ENCODE measurements at regions not wholly inside any gene's neighbourhood (a gene's known extent, or its start where the extent isn't known, plus 50 kb on each side); places are given as distances from the start of the nearest gene placed in this dataset.
"Not testable (repeated sequence)": the region's sequence is repeated elsewhere in the genome, so short reads cannot be mapped to it uniquely, and the experiment has no call there.

GRCh38 chr2:7621018-7621814, 704.0 kb downstream of the RNF144A start:
- no peak overlapping the region for H3K4me3 ChIP-seq (ENCODE audit: low read length)
- TF ChIP-seq ZNF274 (IDR thresholded peaks at IDR 0.05; ENCODE audit: low read depth, low read length): no peak

- TF ChIP-seq ZNF274 (IDR thresholded peaks at IDR 0.05; ENCODE audit: low read depth, low read length): no peak
Measured at GRCh38 chr2:7625392-7626138, 708.4 kb downstream of the RNF144A start.

GRCh38 chr2:7626139-7626537, 708.9 kb downstream of the RNF144A start:
- TF ChIP-seq ZNF274 (IDR thresholded peaks at IDR 0.05; ENCODE audit: low read depth, low read length): no peak
- no peak overlapping the region for H3K4me3 ChIP-seq (ENCODE audit: low read length)

More at GRCh38 chr2:7625392-7626138, 708.4 kb downstream of the RNF144A start:
- H3K4me3 ChIP-seq (ENCODE audit: low read length): no peak overlapping the region

DNA sequence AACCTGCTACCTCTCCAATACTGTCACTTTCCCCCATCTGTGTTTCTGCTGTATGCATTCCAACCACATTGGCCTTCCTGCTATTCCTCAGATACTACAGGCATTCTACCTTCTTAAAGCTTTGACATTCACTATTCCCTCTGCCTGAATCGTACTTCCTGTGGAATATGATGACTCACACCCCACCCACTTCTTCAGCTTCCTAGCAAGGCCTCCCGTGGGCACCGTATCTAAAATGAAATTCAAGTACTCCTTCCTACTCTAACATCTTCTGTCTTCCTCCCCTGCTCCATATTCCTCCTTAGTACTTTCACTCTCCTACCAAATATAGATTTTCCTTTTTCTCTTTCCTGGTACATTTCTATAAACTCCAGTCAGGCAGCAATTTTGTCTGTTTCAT, 710.4 kb downstream of the RNF144A start:
- H3K4me3 ChIP-seq (ENCODE audit: low read length): no peak overlapping the region
- no peak for TF ChIP-seq ZNF274 (IDR thresholded peaks at IDR 0.05; ENCODE audit: low read depth, low read length)

- TF ChIP-seq ZNF274 (IDR thresholded peaks at IDR 0.05; ENCODE audit: low read depth, low read length): no peak
- no peak overlapping the region for H3K4me3 ChIP-seq (ENCODE audit: low read length)
Measured at GRCh38 chr2:7632420-7632819, 715.2 kb downstream of the RNF144A start.

GRCh38 chr2:7633566-7634153, 716.4 kb downstream of the RNF144A start:
- no peak for TF ChIP-seq ZNF274 (IDR thresholded peaks at IDR 0.05; ENCODE audit: low read depth, low read length)

GRCh38 chr2:7634409-7634808, 717.2 kb downstream of the RNF144A start:
- TF ChIP-seq ZNF274 (IDR thresholded peaks at IDR 0.05; ENCODE audit: low read depth, low read length): no peak
- no peak overlapping the region for H3K4me3 ChIP-seq (ENCODE audit: low read length)

More at GRCh38 chr2:7633566-7634153, 716.4 kb downstream of the RNF144A start:
- H3K4me3 ChIP-seq (ENCODE audit: low read length): no peak overlapping the region

GRCh38 chr2:7639476-7639875, 722.3 kb downstream of the RNF144A start:
- TF ChIP-seq ZNF274 (IDR thresholded peaks at IDR 0.05; ENCODE audit: low read depth, low read length): no peak
- no peak overlapping the region for H3K4me3 ChIP-seq (ENCODE audit: low read length)

DNA sequence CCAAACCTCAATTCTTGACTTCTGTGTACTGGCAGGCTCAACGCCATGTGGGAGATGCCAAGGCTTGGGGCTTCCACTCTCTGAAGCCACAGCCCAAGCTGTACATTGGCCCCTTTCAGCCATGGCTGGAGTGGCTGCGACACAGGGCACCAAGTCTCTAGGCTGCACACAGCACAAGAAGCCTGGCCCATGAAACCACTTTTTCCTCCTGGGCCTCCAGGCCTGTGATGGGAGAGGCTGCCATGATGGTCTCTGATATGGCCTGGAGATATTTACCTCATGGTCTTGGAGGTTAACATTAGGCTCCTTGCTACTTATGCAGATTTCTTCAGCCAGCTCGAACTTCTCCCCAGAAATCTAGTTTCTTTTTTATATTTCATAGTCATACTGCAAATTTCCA, 724.1 kb downstream of the RNF144A start:
- not testable (repeated sequence) for H3K4me3 ChIP-seq (ENCODE audit: low read length)

DNA sequence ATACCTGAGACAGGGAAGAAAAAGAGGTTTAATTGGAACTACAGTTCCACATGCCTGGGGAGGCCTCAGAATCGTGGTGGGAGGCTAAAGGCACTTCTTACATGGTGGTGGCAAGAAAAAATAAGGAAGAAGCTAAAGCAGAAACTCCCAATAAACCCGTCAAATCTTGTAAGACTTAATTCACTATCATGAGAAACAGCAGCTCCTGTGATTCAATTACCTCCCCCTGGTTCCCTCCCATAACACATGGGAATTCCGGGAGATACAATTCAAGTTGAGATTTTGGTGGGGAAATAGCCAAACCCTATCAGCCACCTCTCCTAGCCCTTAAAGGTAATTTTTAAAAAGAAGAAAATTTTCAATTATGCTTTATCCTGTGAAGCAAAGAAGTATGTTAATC, 728.8 kb downstream of the RNF144A start:
- H3K4me3 ChIP-seq (ENCODE audit: low read length): no peak overlapping the region
- TF ChIP-seq ZNF274 (IDR thresholded peaks at IDR 0.05; ENCODE audit: low read depth, low read length): no peak

DNA sequence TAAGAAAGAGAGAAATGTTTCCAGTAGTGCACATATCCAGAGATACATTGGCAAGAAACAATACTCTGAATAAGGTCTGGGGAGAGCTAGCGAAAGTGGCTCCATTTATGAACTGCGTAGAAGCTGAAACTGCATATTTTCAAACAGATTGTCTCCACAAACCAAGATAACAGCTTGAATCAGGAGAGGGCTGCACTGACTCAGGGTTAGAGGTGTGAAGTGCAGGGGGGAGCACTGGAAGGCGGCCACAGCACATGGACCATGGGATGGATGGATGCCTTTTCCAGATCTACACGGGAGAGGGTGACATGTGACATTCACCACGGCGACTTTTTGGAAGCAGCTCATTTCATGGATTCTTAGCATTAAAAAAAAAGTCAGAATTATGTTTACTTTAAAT, 729.4 kb downstream of the RNF144A start:
- no peak for TF ChIP-seq ZNF274 (IDR thresholded peaks at IDR 0.05; ENCODE audit: low read depth, low read length)
- no peak overlapping the region for H3K4me3 ChIP-seq (ENCODE audit: low read length)

- TF ChIP-seq ZNF274 (IDR thresholded peaks at IDR 0.05; ENCODE audit: low read depth, low read length): no peak
- no peak overlapping the region for H3K4me3 ChIP-seq (ENCODE audit: low read length)
Measured at GRCh38 chr2:7648221-7648795, 731.1 kb downstream of the RNF144A start.

GRCh38 chr2:7649461-7650228, 732.4 kb downstream of the RNF144A start:
- no peak for TF ChIP-seq ZNF274 (IDR thresholded peaks at IDR 0.05; ENCODE audit: low read depth, low read length)
- H3K4me3 ChIP-seq (ENCODE audit: low read length): no peak overlapping the region

DNA sequence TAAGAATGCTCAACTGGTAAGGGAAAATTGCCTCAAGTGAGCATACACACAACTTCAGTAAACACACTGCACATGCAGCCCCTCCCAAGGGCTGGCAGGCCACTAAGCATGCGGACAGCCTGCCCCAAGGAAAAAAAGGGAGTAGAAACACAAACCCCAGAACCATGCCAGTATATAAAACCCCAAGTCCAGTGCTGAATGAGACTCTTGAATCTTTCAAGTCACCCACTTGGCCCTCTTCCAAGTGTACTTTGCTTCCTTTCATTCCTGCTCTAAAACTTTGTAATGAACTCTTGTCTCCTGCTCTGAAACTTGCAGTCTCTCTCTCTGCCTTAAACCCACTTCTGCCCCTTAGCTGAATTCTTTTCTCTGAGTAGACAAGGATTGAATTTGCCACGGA, 736.4 kb downstream of the RNF144A start:
- no peak for TF ChIP-seq ZNF274 (IDR thresholded peaks at IDR 0.05; ENCODE audit: low read depth, low read length)
- no peak overlapping the region for H3K4me3 ChIP-seq (ENCODE audit: low read length)
